ENCODE measurements at regions not wholly inside any gene's neighbourhood (a gene's known extent, or its start where the extent isn't known, plus 50 kb on each side); places are given as distances from the start of the nearest gene placed in this dataset.

GRCh38 chr4:12084690-12085089 lies 656.0 kb upstream of the HS3ST1 start:
- WGBS, 2 donors (ENCODE audit: low coverage in 1 of 2): 32 to 48% methylated on average over 5 of the region's 5 CpGs
- intact Hi-C loops (cut with DNase I; ENCODE audit: low total_unique reads): no loop called here
- Histone ChIP-seq H3K4me3 (no peak overlapping the region), H3K27ac (no peak overlapping the region), H3K9me3 (no peaks in the 10 kb centered on the region), H3K27me3 (no peaks in the 10 kb centered on the region), H3K4me1 (no peaks in the 10 kb centered on the region), H3K36me3 (no peaks in the 10 kb centered on the region)
- no peak for DNase-seq
- in situ Hi-C loops (cut with MboI; ENCODE audit: low pct_ligation_motif_present in 1 of 4, low pct_unique_long_range_greater_than_20kb in 1 of 4, low sequenced_read_pairs in 3 of 4): no loop called here
- TF ChIP-seq CTCF (IDR thresholded peaks at IDR 0.05) (no peak), POLR2AphosphoS5 (IDR thresholded peaks at IDR 0.05) (no peak), POLR2A (IDR thresholded peaks at IDR 0.05) (no peak), EP300 (IDR thresholded peaks at IDR 0.05; ENCODE audit: low read depth) (no peak)

- H3K27me3 ChIP-seq: no peaks in the 10 kb centered on the region
- no peak overlapping the region for H3K4me3 ChIP-seq
- TF ChIP-seq CTCF (IDR thresholded peaks at IDR 0.05) (no peak), EP300 (IDR thresholded peaks at IDR 0.05; ENCODE audit: low read depth) (no peak), POLR2A (IDR thresholded peaks at IDR 0.05) (no peak), POLR2AphosphoS5 (IDR thresholded peaks at IDR 0.05) (no peak)
- DNase-seq: no peak
- no peak overlapping the region for H3K27ac ChIP-seq
- H3K9me3 ChIP-seq: no peaks in the 10 kb centered on the region
- WGBS, 2 donors (ENCODE audit: low coverage in 1 of 2): 93 to 100% methylated on average over 1 to 2 of the region's 2 CpGs
- intact Hi-C loops (cut with DNase I; ENCODE audit: low total_unique reads) (no loop called here), in situ Hi-C loops (cut with MboI; ENCODE audit: low pct_ligation_motif_present in 1 of 4, low pct_unique_long_range_greater_than_20kb in 1 of 4, low sequenced_read_pairs in 3 of 4) (no loop called here)
- no peaks in the 10 kb centered on the region for H3K4me1 ChIP-seq
- no peaks in the 10 kb centered on the region for H3K36me3 ChIP-seq
Measured at GRCh38 chr4:12071316-12071715, 642.6 kb upstream of the HS3ST1 start.

GRCh38 chr4:12053966-12054365 lies 625.3 kb upstream of the HS3ST1 start:
- in situ Hi-C loops (cut with MboI; ENCODE audit: low pct_ligation_motif_present in 1 of 4, low pct_unique_long_range_greater_than_20kb in 1 of 4, low sequenced_read_pairs in 3 of 4): no loop called here
- WGBS, 2 donors (ENCODE audit: low coverage in 1 of 2): 74 to 83% methylated on average over 2 of the region's 2 CpGs

GRCh38 chr4:12053556-12053955 lies 624.9 kb upstream of the HS3ST1 start:
- Histone ChIP-seq H3K4me1 (no peaks in the 10 kb centered on the region), H3K4me3 (no peak overlapping the region), H3K36me3 (no peaks in the 10 kb centered on the region), H3K27ac (no peak overlapping the region), H3K27me3 (no peaks in the 10 kb centered on the region), H3K9me3 (no peaks in the 10 kb centered on the region)
- intact Hi-C loops (cut with DNase I; ENCODE audit: low total_unique reads): no loop called here
- no peak for DNase-seq
- TF ChIP-seq CTCF (IDR thresholded peaks at IDR 0.05) (no peak), POLR2A (IDR thresholded peaks at IDR 0.05) (no peak), POLR2AphosphoS5 (IDR thresholded peaks at IDR 0.05) (no peak)
- in situ Hi-C loops (cut with MboI; ENCODE audit: low pct_ligation_motif_present in 1 of 4, low pct_unique_long_range_greater_than_20kb in 1 of 4, low sequenced_read_pairs in 3 of 4): no loop called here

More at GRCh38 chr4:12053966-12054365, 625.3 kb upstream of the HS3ST1 start:
- H3K27me3 ChIP-seq: no peaks in the 10 kb centered on the region
- no peak overlapping the region for H3K4me3 ChIP-seq
- H3K36me3 ChIP-seq: no peaks in the 10 kb centered on the region
- H3K9me3 ChIP-seq: no peaks in the 10 kb centered on the region
- no peak overlapping the region for H3K27ac ChIP-seq
- intact Hi-C loops (cut with DNase I; ENCODE audit: low total_unique reads): no loop called here
- no peak for DNase-seq
- TF ChIP-seq POLR2A (IDR thresholded peaks at IDR 0.05): no peak
- no peak for TF ChIP-seq EP300 (IDR thresholded peaks at IDR 0.05; ENCODE audit: low read depth)
- no peak for TF ChIP-seq POLR2AphosphoS5 (IDR thresholded peaks at IDR 0.05)
- TF ChIP-seq CTCF (IDR thresholded peaks at IDR 0.05): no peak
- no peaks in the 10 kb centered on the region for H3K4me1 ChIP-seq

Measured in transverse colon (tissue), 4 donors.